NCI-H345 (cell line): ENCODE measurements at regions not wholly inside any gene's neighbourhood (a gene's known extent, or its start where the extent isn't known, plus 50 kb on each side); places are given as distances from the start of the nearest gene placed in this dataset.
"Not testable (repeated sequence)": the region's sequence is repeated elsewhere in the genome, so short reads cannot be mapped to it uniquely, and the experiment has no call there.

Experiments used
- DNase-seq: peaks from one replicate; lab custom pipeline; 2025; lab: John Stamatoyannopoulos, UW

GRCh38 chr1:64318428-64318827 lies 115.0 kb downstream of the UBE2U start:
- no peak for DNase-seq

- DNase-seq: no peak
These were observed 116.6 kb downstream of the UBE2U start for GRCh38 chr1:64320007-64320406.

- no peak for DNase-seq
These were observed 117.0 kb downstream of the UBE2U start for GRCh38 chr1:64320470-64320869.

GRCh38 chr1:64320922-64321614 lies 117.6 kb downstream of the UBE2U start:
- DNase-seq: no peak

- no peak for DNase-seq
These were observed 119.6 kb downstream of the UBE2U start for GRCh38 chr1:64323054-64323453.

GRCh38 chr1:64323882-64324281 lies 120.5 kb downstream of the UBE2U start:
- DNase-seq: no peak

- DNase-seq: no peak
These were observed 122.4 kb downstream of the UBE2U start for GRCh38 chr1:64325856-64326255.

- DNase-seq: no peak
These were observed 123.7 kb downstream of the UBE2U start for GRCh38 chr1:64327119-64327518.

- DNase-seq: no peak
These were observed 124.8 kb downstream of the UBE2U start for GRCh38 chr1:64328193-64328592.

GRCh38 chr1:64330839-64331238 lies 127.4 kb downstream of the UBE2U start:
- no peak for DNase-seq

- no peak for DNase-seq
These were observed 132.2 kb downstream of the UBE2U start for GRCh38 chr1:64335636-64336035.

GRCh38 chr1:64337475-64337874 lies 132.5 kb upstream of the CACHD1 start:
- DNase-seq: no peak

- DNase-seq: no peak
These were observed 132.0 kb upstream of the CACHD1 start for GRCh38 chr1:64337926-64338325.

GRCh38 chr1:64340361-64340760 lies 129.6 kb upstream of the CACHD1 start:
- DNase-seq: no peak

GRCh38 chr1:64343105-64343822 lies 126.7 kb upstream of the CACHD1 start:
- peak; percentile 85 for DNase-seq

- DNase-seq: peak; percentile 41
These were observed 126.1 kb upstream of the CACHD1 start for GRCh38 chr1:64343823-64344190.

- no peak for DNase-seq
These were observed 121.5 kb upstream of the CACHD1 start for GRCh38 chr1:64348270-64348960.

GRCh38 chr1:64348961-64349648 lies 120.8 kb upstream of the CACHD1 start:
- DNase-seq: no peak

GRCh38 chr1:64355534-64355933 lies 114.4 kb upstream of the CACHD1 start:
- DNase-seq: not testable (repeated sequence)

GRCh38 chr1:64356636-64357256 lies 113.2 kb upstream of the CACHD1 start:
- no peak for DNase-seq

GRCh38 chr1:64357422-64357821 lies 112.5 kb upstream of the CACHD1 start:
- DNase-seq: no peak

GRCh38 chr1:64358692-64359091 lies 111.2 kb upstream of the CACHD1 start:
- no peak for DNase-seq
